GM18868 (cell line): ENCODE measurements at regions not wholly inside any gene's neighbourhood (a gene's known extent, or its start where the extent isn't known, plus 50 kb on each side); places are given as distances from the start of the nearest gene placed in this dataset.
"Not testable (repeated sequence)": the region's sequence is repeated elsewhere in the genome, so short reads cannot be mapped to it uniquely, and the experiment has no call there.

Source experiments
- ATAC-seq: cut with Tn5 transposase; IDR thresholded peaks from one replicate; pipeline ENCODE4 v1.9.1; 2021; ENCODE audit warnings: mild to moderate bottlenecking, moderate library complexity; ENCODE audit not compliant: unreplicated experiment

DNA sequence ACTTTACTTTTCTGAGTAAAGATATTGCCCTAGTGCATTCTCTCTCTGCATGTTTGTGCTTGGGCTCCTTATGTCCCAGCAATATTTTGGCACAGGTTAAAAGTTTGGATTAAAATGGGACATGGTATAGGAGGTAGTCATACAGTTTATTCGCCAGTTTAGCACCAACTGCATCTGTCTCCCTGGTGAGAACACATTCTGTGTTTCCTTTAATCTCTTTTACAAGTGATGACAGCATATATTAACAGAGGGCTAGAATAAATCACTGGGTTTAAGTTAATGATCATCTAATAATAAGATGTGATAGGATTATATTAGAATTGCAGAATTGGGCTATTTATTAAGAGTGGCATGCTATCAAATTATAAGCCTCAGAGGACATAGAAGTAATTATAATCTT lies 550.1 kb downstream of the LRRC70 start:
- no peak for ATAC-seq

GRCh38 chr5:63128018-63128417 lies 549.4 kb downstream of the LRRC70 start:
- no peak for ATAC-seq

GRCh38 chr5:63127054-63127453 lies 548.4 kb downstream of the LRRC70 start:
- ATAC-seq, result no peak

DNA sequence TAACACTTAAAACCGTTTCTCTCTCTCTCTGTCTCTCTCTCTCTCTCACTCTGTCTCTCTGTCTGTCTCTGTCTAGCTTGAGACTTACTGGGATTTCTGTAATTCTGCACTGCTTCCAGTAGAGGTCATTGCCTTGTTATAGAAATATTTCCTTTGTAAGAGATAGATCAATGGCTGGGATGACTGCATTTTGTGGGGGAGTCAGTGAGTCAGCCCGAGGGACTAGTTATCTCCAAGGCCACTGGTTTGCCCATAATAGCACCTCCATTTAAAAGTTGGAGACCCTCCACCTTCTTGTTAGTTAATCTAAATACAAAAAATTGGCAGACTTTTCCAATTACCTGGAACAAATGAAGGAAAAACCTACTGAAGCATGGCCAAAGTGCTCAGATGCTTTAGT lies 547.2 kb downstream of the LRRC70 start:
- peak; percentile 87 for ATAC-seq

DNA sequence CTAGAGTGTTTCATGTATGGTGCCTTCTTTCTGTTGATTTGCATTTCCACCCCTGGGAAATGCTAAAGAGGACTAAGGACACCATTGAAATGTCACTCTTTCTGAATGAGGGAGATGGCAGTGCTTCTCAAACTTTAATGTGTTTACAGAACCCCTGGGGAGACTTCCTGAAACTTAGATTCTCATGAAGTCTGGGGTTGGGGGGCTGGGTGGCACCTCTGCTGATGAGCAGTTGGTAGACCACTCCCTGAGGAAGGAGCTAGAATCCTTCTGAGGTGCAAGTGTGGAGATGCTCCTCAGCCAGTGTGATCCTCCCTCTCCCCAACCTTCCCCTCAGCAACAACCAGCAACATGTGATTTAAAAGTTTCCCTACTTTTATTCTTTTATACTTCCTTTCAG lies 546.8 kb downstream of the LRRC70 start:
- ATAC-seq, result no peak

DNA sequence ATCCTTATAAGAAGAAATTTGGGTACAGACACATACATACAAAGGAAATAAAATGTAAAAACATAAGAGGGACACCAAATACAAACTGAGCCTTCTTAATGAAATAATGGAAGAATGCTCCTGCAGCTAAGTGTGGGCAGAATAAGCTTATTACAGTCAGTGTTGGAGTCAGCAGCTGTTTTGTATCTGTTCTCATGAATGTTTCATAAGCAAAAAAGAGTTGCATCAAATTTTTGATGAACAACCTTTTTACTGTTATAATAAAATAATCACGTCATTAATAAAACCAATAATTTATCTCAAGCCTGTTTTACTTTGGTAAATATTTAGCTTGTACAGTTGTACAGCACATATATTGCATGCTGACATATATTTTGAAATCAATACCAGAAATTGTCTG lies 545.6 kb downstream of the LRRC70 start:
- ATAC-seq, result no peak

GRCh38 chr5:63121471-63121870 lies 542.9 kb downstream of the LRRC70 start:
- ATAC-seq, result no peak

DNA sequence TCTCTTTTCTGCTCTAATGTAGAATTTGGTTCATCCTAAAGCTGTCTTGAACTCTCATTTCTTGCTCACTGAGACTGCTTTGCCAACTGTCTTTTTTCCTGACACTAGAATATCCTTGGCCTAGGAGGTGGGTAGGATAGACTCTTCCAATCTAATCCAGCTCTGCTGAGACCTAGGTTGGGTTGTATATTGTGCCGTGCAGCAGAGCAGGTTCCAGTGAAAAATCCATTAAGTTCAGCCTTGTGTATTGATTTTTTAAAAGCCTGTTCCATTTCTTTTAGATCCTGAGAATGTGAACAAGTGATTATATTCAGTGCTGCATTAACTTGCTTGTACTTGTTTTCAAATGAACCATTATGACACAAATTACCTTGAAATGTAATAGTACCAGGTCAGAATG lies 539.6 kb downstream of the LRRC70 start:
- no peak for ATAC-seq

DNA sequence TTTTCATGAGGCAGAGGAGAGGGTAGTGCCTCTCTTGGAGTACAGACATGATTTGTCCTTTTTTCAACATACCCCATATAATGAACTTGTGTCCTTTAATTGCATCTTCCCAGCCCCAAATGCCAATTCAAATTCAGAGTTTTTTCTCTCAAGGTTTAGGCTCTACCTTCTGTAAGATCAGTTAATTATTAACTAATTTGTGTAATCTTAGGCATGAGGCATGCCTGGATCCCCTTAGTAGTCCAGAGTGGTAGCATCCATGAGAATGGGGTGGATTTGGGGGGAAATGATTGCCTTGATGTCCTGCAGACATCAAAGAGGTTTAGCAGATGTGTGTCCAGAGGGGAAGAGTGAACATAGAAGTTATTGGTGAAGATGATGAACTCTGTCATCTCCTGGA lies 533.3 kb downstream of the LRRC70 start:
- ATAC-seq, result no peak

GRCh38 chr5:63101870-63102269 lies 523.3 kb downstream of the LRRC70 start:
- peak; percentile 41 for ATAC-seq

DNA sequence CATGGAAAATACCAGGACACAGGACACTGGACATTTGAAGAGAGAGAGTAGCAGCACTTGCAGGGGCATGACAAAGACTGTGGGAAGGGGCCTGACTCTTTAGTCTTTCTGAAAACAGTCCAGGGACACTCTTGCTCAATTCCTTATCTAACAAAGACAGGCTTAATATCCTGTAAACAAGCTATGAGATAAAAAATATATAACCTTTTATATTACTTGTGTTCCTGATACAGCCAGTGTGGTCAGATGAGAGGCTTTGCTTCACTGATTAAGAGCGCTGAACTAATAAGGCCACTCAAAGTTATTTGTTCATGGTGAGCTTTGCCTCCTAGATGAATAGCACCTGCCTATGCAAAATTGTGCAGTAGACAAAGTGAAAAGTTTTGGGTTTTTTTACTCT lies 518.7 kb downstream of the LRRC70 start:
- ATAC-seq, result no peak

GRCh38 chr5:63094730-63095129 lies 516.1 kb downstream of the LRRC70 start:
- no peak for ATAC-seq

DNA sequence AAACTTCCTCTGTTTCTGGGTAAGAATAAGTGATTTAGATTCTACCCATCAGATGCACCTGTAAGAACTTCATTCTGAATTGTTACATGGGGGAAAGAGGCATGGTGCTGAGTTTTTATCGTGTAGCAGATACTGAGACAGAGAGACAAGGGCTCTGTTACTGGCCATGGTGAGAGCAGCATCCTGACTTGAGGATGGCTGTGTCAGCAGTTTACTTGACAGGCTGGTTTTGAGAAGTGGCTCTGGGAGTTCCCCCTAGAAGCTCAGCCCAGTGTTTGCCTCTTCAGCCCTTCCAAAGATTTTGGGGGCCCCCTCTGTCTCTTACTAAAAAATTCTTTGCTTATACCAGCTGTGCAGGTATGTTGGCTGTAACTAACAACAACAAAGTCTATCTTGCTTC lies 510.5 kb downstream of the LRRC70 start:
- ATAC-seq, result no peak

DNA sequence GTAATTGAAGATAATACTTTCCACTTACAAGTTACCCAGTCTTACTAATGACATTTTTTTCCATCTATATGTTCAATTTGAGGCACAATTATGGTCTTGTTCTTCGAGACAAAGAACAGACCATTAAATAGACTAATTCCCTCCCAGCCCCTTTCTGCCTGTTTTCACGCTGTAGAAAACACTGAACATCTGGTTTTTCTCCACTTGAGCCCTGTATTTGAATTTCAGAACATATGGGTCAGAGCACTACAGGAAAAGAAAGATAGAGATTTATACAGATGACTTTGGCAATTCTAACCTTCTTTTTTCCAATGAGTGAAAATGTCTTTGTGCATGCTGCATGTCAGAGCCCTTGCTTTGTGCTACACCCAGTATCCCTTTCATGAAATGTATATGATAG lies 506.9 kb downstream of the LRRC70 start:
- no peak for ATAC-seq

GRCh38 chr5:63083689-63084088 lies 505.1 kb downstream of the LRRC70 start:
- not testable (repeated sequence) for ATAC-seq

DNA sequence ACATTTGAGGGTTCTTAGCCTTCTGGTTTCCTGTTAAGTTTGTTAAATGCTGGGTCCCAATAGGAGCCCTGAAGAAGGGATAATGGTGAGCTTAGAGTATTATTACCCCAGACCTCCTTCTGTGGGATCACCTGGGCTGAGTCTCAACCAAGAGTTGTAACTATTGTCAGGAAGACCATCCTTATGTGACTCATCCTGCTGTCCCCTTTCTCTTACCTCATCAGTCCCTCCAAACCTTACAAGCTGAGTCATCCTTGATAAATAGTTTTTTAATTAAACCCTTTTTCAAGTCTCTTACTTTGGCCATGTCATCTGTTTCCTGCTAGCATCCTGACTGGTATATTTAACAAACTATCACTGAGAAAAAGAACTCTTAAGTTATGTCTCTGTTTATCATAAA lies 502.8 kb downstream of the LRRC70 start:
- ATAC-seq, result no peak

DNA sequence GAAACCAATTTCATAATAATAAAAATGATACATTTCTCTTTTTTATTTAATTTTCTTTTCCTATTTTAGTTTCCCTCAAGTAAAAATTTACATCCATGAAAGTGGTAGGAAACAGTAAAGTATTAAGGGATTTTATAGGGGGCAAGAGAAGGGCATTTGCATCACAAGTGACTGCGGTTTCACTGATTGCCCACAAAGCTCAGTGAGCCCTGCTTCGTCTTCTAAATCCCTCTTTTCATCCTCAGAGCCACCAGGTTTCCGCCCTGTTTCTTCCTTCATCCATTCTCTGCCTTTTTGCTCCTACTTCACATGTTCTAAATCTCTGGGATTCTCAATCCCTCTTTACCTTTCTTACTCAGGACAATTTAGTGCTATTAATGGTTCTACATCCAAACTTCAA lies 491.4 kb downstream of the LRRC70 start:
- no peak for ATAC-seq

DNA sequence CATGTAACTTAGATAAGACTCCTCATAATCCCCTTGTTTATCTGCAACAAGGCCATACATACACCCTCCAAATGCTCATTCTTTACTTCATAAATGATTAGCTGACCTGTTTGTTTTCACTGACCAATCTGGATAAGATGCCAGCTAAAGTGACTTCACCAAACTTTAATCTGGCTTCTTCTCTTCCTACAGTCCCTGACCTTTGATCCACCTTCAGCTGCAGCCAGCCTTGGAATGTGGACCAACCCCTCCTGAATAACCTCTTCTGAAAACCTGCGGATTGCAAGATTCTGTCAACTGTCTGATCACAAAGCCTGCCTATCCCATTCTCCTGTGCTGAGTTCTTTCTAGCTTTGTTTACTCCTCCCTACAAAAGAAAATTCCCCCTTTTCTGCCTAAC lies 476.8 kb downstream of the LRRC70 start:
- no peak for ATAC-seq

- no peak for ATAC-seq
Observed at GRCh38 chr5:63053019-63053638, 474.5 kb downstream of the LRRC70 start.

- ATAC-seq, result no peak
Observed at GRCh38 chr5:63050916-63051315, 472.3 kb downstream of the LRRC70 start.

GRCh38 chr5:63049935-63050334 lies 471.3 kb downstream of the LRRC70 start:
- no peak for ATAC-seq

DNA sequence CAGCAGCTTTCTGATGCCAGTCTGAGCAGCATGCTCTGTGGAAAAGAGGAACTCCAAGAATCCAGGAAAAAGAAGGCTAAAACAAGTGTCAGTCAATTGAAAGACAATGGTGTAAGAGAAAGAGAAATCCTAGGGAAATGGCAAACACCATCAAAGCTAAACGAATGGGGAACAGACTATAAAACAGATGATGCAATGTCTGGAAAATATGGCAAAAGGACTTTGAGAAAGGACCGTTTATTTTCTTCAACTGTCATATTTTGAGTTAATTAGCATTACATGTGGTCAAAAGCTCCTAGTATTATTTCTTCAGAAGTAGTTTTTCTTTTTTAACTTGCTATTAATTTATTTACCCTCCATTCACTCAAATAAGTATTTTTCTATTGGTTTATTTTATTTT lies 465.2 kb downstream of the LRRC70 start:
- no peak for ATAC-seq

GRCh38 chr5:63032343-63032742 lies 453.7 kb downstream of the LRRC70 start:
- no peak for ATAC-seq

DNA sequence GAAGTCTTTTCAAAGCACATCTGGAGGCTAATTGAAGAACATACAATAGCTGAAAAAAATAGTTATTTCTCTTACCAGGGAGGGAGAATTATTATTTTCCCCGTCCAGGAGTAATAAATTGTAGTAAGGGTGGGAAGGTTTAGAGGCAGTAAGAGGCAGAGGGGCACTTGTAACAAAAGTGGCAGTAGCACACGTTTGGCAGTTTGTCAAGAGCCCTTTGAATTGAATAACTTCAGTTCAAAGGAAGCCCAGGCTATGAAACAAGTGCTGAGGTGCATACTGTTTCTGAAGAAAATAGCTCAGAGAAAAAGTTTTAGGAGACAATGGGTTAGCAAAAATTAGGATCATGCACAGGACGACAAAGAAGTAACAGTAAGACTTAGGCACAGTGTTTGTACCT lies 451.3 kb downstream of the LRRC70 start:
- no peak for ATAC-seq
